ENCODE measurements at regions not wholly inside any gene's neighbourhood (a gene's known extent, or its start where the extent isn't known, plus 50 kb on each side); places are given as distances from the start of the nearest gene placed in this dataset.
A peak's percentile ranks its signal among the peaks of the same experiment; 100 is the strongest.
"Not testable (repeated sequence)": the region's sequence is repeated elsewhere in the genome, so short reads cannot be mapped to it uniquely, and the experiment has no call there.

DNA sequence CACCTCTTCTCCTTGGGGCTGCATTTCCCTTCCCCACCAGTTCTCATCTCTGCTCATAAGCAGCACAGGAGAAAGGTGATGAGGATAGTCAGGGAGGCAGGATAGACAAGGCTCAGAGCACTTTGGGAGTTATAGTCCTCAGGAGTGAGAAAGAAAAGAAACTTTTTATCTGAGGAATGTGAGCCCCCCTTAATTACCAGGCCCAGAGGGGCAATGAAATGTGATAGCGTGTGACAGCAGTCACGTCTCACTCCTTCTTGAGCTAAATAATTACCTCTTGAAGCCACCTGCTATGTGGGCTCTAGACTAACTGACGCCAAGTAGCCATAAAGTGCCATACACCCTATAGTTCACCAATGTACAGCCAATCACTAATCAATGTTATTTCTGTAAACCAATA is 105.8 kb downstream of the SPP2 start:
- no peak for DNase-seq (ENCODE audit: low spot score)

DNA sequence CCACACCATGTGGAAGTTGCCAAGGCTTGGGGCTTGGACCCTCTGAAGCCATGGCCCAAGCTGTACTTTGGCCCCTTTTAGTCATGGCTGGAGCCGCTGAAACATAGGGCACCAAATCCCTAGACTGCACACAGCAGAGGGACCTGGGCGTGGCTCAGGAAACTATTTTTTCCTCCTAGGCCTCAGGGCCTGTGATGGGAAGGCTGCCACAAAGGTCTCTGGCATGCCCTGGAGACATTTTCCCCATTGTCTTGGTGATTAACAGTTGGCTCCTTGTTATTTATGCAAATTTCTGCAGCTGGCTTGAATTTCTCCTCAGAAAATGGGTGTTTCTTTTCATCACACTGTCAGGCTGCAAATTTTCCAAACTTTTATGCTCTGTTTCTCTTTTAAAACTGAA is 102.3 kb downstream of the SPP2 start:
- DNase-seq (ENCODE audit: low spot score): not testable (repeated sequence)

DNA sequence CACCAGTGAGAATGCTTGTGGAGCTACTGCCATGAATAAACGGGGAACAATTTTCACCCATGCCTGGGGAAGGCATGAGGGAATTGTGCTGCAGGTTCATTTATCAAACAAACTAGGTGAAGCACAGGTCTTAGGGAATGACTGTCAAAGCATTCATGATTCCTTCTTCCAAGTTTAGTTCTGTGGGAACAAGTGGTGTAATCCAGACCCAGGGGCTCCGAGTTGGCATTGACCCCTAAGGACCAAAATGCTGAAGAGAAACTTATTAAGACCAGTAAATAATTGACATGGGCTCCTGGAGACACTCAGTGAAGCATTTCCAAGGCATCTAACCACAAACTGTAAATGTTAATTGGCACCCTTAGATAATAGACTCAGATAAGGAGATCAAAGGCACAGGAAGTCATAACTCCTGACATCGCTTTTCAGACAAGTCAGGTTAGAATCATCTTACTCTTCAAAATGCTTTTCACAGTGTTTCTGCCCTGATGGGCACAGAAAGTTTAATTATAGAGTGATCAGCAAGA is 96.9 kb downstream of the SPP2 start:
- DNase-seq (ENCODE audit: low spot score): no peak

DNA sequence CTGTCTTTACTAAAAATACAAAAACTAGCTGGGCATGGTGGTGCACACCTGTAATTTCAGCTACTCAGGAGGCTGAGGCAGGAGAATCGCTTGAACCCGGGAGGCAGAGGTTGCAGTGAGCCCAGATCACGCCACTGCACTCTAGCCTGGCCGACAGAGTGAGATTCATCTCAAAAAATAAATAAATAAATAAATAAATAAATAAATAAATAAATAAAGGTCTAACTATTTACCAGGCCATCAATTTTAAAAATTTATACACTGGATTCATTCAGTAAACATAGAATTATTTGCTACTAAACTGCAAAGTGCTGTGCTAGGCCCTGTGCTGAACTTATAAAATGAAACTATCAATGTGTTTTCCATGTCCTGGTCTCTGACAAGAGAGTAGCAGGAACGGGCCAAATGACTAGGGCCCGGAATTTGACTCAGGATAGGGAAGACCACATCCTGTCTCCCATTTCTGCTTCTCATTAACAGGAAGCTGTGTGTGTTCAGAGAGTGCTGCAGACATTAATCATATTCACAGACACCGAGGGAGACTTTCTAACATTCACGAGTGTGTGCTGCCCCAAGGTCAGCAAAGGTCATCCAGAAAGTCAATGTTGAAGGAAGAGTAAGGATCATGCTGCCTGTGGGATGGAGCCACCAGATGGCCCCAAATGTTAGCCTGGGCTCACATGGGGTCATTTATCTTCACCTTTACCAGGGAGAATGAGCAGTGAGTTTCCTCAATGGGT is 95.8 kb downstream of the SPP2 start:
- no peak for DNase-seq (ENCODE audit: low spot score)

DNA sequence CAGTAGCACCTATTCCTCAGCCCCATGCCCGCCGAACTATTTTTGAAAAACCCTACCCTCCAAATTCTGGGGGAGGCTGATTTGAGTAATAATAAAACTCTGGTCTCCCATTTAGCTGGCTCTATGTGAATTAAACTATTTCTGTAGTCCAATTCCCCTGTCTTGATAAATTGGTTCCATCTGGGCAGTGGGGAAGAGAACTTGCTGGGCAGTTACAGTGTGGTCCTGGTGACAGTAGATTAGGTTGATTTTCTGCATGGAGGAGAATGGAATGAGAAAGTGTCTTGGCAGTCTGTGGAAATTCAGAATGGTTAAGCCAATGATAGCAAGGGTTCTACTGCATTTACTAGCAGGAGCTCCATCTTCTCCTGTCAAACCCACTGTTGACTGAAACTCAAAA is 95.0 kb downstream of the SPP2 start:
- DNase-seq (ENCODE audit: low spot score): no peak

DNA sequence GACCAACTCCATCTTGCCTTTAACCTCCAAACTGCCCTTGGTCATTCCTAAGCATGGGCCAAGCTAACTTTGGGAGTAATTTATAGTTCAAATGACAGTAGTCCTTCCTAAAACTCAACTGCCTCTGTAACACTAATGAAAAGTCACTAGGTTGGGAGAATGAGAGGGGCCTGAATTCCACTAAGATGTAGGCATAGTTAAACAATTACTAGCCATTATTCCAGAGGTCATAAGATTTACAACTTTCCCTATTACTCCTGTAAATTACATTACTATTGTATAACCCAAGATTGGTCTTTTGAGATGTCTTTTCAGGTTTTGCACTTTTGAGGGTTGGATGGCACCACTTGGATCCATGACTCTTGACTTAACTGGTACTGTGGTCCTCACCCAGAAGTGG is 94.6 kb downstream of the SPP2 start:
- no peak for DNase-seq (ENCODE audit: low spot score)

DNA sequence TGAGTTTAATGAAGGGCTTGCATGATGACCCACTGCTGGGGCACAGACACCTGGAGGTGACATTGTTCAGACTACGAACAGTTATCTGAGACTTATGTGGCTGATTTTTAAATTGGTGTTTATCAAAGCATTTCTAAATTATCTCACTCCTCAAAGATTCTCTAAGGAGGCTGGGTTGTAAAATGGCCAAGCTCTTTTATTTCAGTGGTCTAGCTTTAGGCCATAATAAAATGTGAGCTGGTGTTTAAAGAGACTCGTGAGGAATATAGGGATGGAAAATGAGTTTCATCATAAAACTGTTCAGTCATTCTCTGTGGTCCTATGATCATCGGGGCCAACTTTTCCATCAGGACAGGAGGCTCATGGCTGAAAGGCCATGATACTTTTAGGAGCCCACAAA is 93.4 kb downstream of the SPP2 start:
- DNase-seq (ENCODE audit: low spot score): no peak

DNA sequence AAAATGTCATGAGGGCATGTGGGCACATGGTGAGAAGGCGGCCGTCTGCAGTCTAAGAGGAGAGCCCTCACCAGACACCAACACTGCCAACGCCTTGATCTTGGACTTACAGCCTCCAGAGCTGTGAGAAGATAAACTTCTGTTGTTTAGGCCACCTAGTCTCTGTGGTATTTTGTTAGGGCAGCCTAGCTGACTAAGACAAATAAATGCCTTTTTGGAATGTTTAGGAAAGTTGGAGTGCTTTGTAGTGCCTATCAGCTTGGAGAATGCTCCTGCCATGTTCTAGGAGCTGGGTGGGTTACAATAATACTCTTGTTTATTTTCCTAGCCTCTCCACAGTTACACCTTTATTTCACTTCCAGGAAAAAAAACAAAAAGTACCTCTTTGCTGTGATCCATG is 92.0 kb downstream of the SPP2 start:
- DNase-seq (ENCODE audit: low spot score): no peak

DNA sequence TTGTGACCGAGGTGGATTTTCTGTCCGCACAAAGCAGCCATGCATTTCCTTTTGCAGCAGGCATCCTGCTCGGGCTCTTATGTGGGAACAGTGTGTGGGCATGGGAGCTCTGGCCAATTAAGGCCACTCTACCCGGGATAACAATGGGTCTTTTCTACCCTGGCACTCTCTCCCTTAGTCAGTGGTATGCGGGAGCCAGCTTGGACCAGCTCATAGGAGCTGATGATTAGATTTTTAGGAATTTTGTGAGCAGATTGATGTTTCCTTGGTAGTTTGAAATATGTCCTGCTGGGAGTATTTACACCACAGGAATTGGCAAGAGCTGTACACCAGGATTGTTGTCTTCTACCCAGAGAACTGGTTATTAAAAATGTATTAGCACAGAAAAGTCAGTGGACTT is 89.3 kb downstream of the SPP2 start:
- no peak for DNase-seq (ENCODE audit: low spot score)

DNA sequence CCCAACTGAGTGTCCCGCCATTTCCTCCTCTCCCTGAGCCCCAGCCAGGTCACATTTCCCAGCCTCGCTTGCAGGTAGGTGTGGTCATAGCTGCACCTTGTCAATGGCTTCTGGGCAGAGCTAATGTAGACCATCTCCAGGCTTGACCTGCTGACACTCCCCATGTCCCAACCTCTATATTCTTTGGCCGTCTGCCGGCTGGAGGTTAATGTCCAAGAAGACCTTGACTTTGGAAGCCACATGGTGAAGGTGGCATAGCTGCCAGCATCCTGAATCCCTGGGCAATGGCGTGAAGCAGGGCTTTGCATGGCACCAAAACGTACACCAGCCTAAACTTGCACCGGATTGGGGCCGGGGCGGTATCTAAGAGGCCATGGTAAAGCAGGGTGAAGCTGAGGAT is 88.3 kb downstream of the SPP2 start:
- no peak for DNase-seq (ENCODE audit: low spot score)

DNA sequence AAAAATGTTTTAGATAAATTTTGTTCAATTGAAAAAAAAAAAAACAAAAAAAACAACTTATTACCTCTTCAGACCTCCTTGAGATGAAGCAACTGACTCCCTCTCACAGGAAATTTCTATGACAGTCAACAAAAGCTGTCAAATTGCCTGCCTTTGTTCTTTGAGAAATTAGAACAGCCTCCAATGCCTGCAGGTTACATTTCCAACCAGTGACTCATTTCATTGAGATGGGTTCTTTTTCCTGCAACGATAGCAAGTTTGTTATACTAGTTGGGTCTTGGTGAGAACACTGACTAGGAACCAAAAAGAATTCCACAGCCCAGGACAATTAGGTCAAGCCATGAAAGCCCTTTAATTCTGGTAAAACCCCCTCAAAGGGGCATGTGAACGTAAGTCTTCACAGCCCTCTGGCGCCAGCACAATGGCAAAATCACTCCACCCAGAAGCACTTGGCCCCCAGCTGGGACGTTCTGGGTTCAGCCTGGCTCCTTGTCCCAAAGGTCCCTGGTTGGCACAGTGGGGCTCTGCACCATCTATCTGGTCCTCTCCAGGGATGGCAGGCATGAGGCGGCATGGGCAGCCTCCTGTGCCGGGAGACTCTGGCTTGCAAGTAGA is 87.0 kb downstream of the SPP2 start:
- no peak for DNase-seq (ENCODE audit: low spot score)

DNA sequence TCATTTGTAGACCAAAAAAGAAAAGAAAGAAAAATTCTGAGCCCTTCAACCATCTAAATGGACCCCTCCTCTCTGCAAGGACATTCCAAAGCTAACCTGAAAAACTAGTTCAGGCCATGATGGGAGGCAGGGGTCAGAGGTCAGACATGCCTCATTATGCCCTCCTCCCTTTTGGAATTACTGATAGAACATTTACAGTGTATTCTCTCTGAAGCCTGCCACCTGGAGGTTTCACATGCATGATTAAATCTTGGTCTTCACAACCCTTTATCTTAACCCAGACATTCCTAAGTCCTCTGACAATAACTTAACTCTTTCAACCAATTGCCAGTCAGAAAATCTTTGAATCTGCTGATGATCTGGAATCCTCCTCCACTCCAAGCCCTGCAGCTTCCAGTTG is 86.0 kb downstream of the SPP2 start:
- DNase-seq (ENCODE audit: low spot score): no peak

DNA sequence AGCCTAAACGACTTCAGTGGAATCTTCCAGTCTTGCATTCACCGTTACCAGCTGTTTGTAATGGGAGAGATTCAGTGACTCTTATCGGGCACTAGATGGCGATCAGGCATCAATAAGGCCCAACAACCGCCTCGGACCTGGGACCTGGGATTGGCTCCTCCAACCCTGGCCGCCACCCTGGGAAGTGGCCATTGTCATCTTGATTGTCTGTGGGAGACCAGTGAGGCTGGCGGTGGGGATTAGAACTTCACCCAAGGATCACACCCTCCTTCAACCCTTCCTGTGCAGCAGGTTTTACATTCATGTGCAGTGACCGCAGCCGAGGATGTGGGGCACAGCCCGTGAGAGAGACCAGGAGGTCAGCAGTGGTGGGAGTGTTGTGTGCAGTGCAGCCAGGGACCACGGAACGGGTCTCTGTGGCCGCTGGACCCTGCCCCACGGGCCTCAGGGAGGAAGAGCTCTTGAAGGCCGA is 85.3 kb downstream of the SPP2 start:
- DNase-seq (ENCODE audit: low spot score): peak; percentile 24

DNA sequence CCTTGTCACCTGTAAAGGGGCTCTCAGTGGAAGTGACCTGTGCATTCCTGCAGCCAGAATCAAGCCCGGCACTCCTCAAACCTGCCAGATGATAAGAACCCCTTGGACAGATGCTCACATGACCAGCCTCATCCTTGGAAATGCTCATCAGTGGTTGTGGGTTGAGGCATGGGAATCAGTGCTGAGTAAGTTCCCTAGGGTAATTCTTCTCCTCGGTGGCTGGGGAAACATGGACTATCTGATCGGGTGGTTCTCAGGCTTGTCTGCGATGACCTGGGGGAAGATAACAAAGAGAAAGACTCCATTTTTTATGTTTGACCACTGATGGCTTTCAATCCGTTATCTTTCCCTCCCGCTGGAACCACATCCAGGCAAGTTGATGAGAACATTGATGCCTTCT is 84.0 kb downstream of the SPP2 start:
- DNase-seq (ENCODE audit: low spot score): no peak

DNA sequence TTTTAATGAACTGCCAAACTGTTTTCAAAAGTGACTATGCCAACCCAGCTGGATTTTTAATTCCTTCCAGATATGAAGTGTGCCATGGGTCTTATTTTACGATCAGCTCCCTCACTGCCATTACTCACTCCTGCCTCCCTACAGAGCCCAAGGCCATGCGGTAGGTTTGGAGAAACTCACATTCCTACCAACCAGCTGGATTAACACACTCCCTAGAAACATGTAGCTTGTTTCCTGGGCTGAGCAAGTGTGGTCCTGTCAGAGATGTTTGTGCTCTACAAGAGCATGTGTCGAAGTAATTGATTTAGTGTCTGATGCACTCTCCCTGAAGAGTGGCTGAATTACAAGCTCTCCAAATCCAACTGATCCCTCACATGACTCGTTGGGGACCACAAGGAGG is 82.5 kb downstream of the SPP2 start:
- no peak for DNase-seq (ENCODE audit: low spot score)

DNA sequence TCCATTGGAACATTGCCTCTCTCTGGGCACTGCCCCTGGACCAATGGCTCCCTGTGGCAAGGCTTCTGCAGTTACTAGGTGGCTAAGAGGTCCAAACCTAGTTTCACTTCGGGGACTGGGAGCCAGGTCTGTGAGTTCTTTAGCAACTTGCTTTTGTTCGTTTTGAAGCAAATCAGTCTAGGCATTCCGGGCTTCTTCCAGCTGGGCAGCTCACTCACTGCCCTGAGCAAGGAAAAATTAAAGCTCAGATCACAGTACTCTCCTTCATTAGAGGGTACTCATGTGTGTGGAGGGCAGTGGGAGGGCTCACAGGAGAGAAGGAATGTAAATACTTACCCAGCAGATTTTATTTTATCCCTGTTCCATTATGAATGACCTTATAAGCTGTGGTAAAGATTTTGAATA is 80.3 kb downstream of the SPP2 start:
- peak; percentile 53 for DNase-seq (ENCODE audit: low spot score)

DNA sequence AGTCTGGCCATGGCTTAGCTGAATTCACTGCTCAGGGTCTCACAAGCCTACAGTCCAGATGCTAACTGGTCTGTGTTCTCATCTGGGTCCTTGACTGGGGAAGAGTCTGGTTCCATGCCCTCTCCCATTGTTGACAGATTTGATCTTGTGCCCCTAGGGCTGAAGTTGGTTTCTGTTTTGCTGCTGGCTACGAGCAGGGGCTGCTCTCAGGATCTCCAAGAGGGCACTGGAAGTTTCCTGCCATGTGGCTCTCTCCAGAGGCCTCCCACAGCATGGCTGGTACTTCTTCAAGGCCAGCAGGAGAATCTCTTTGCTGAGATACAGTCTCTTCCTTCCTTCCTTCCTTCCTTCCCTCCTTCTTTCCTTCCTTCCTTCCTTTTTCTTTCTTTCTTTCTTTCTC is 78.1 kb downstream of the SPP2 start:
- no peak for DNase-seq (ENCODE audit: low spot score)
